ENCODE measurements at regions not wholly inside any gene's neighbourhood (a gene's known extent, or its start where the extent isn't known, plus 50 kb on each side); places are given as distances from the start of the nearest gene placed in this dataset.

- no peak for TF ChIP-seq CTCF (IDR thresholded peaks at IDR 0.05)
- no peak for TF ChIP-seq POLR2A (IDR thresholded peaks at IDR 0.05)
- no peak for TF ChIP-seq POLR2AphosphoS5 (IDR thresholded peaks at IDR 0.05; ENCODE audit: insufficient read depth in 1 of 2, low read depth in 1 of 2)
These were observed 512.9 kb upstream of the AGTR1 start for GRCh38 chr3:148184798-148185197.
